ENCODE measurements at regions not wholly inside any gene's neighbourhood (a gene's known extent, or its start where the extent isn't known, plus 50 kb on each side); places are given as distances from the start of the nearest gene placed in this dataset.

DNA sequence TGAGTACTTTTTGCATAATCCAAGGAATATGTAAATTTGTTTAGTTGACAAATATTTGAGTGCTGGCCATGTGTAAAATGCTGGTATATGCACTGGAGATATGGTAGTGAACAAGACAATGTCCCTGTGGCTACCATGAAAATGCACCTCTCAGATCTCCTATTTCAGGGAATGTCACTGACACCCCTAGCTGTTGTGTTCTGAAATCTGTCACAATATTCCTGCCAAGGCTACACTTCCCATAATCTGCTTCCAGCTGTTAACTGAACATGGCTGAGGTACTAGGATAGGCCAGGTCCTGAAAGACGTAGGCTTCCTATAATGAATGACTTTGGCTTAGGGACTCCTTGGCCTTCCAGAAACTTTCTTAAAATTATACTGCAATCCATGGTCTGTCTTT is 197.8 kb downstream of the ZNF648 start:
- DNase-seq: no peak
- no peaks in the 10 kb centered on the region for H3K79me2 ChIP-seq (ENCODE audit: insufficient read depth)
- 13% methylated on average over 1 of the region's 1 CpG for WGBS (ENCODE audit: low lambda C conversion rate)
- no peak overlapping the region for H3K4me3 ChIP-seq (ENCODE audit: low read depth in 2 of 2, low read length in 1 of 2)
- H3F3A ChIP-seq (replicated peaks; ENCODE audit: insufficient read depth): no peaks in the 10 kb centered on the region
- ChIA-PET CTCF (interaction anchor here (1.1 kb wide), 1 partner anchor 16 kb away, joined by 3 read pairs; no protein-coding TSS in a partner anchor), POLR2A (no interaction called here)
- H3K27ac ChIP-seq (ENCODE audit: low read depth in 2 of 2, low read length in 1 of 2): no peak overlapping the region
- H2AFZ ChIP-seq (ENCODE audit: low read depth): no peak overlapping the region
- H3K4me1 ChIP-seq (ENCODE audit: control insufficient read depth in 1 of 2, insufficient read depth in 2 of 2, low read depth in 1 of 2, low read length in 1 of 2): no peaks in the 10 kb centered on the region
- H3K9me3 ChIP-seq: no peaks in the 10 kb centered on the region
- no peaks in the 10 kb centered on the region for H3K36me3 ChIP-seq (replicated peaks in 1 of 2; ENCODE audit: control insufficient read depth in 1 of 2, insufficient read depth in 2 of 2, low read length in 1 of 2)
- H3K4me2 ChIP-seq: no peak overlapping the region
- H4K20me1 ChIP-seq (ENCODE audit: insufficient read depth): no peaks in the 10 kb centered on the region
- H3K9me2 ChIP-seq: no peaks in the 10 kb centered on the region
- no peaks in the 10 kb centered on the region for H3K27me3 ChIP-seq (ENCODE audit: insufficient read depth)
- no peak overlapping the region for H3K9ac ChIP-seq
- no peak for TF ChIP-seq TAF1 (IDR thresholded peaks at IDR 0.05; ENCODE audit: borderline replicate concordance, low read depth, low read length)
- TF ChIP-seq GATA2 (CRISPR knock-in tag; IDR thresholded peaks at IDR 0.05): no peak
- TF ChIP-seq EP300 (IDR thresholded peaks at IDR 0.05; ENCODE audit: borderline replicate concordance in 1 of 2, low read depth in 1 of 2, low read length in 1 of 2): no peak
- TF ChIP-seq, protein P1, sequence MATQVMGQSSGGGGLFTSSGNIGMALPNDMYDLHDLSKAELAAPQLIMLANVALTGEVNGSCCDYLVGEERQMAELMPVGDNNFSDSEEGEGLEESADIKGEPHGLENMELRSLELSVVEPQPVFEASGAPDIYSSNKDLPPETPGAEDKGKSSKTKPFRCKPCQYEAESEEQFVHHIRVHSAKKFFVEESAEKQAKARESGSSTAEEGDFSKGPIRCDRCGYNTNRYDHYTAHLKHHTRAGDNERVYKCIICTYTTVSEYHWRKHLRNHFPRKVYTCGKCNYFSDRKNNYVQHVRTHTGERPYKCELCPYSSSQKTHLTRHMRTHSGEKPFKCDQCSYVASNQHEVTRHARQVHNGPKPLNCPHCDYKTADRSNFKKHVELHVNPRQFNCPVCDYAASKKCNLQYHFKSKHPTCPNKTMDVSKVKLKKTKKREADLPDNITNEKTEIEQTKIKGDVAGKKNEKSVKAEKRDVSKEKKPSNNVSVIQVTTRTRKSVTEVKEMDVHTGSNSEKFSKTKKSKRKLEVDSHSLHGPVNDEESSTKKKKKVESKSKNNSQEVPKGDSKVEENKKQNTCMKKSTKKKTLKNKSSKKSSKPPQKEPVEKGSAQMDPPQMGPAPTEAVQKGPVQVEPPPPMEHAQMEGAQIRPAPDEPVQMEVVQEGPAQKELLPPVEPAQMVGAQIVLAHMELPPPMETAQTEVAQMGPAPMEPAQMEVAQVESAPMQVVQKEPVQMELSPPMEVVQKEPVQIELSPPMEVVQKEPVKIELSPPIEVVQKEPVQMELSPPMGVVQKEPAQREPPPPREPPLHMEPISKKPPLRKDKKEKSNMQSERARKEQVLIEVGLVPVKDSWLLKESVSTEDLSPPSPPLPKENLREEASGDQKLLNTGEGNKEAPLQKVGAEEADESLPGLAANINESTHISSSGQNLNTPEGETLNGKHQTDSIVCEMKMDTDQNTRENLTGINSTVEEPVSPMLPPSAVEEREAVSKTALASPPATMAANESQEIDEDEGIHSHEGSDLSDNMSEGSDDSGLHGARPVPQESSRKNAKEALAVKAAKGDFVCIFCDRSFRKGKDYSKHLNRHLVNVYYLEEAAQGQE (IDR thresholded peaks at IDR 0.05; ENCODE audit: low read depth, low read length): no peak
- no peak for TF ChIP-seq SMC3 (IDR thresholded peaks at IDR 0.05; ENCODE audit: low read depth, low read length)
- TF ChIP-seq MXI1 (IDR thresholded peaks at IDR 0.05; ENCODE audit: low read depth, low read length): no peak
- TF ChIP-seq RCOR1 (IDR thresholded peaks at IDR 0.05; ENCODE audit: low read length): no peak
- no peak for TF ChIP-seq SIN3A (IDR thresholded peaks at IDR 0.05; ENCODE audit: borderline replicate concordance, low read depth, low read length)

DNA sequence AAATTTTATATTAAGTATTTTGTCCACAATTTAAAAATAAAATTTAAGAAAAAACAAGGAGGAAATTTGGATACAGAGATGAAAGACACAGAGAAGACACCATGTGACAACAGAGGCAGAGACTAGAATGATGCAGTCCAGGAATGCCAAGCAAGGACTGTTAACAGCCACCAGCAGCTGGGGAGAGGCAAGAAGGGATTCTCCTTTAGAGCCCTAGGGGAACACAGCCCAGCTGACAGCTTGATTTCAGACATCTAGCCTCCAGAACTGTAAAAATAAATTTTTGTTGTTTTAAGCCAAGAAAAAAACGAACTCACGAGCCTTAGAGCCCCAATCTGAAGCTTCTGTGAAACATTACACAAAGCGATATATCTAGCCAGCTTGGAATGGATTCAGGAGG is 198.5 kb downstream of the ZNF648 start:
- no peaks in the 10 kb centered on the region for H3K4me1 ChIP-seq (ENCODE audit: control insufficient read depth in 1 of 2, insufficient read depth in 2 of 2, low read depth in 1 of 2, low read length in 1 of 2)
- no peaks in the 10 kb centered on the region for H3K27me3 ChIP-seq (ENCODE audit: insufficient read depth)
- TF ChIP-seq GATA2 (CRISPR knock-in tag; IDR thresholded peaks at IDR 0.05): no peak
- TF ChIP-seq, protein P2, sequence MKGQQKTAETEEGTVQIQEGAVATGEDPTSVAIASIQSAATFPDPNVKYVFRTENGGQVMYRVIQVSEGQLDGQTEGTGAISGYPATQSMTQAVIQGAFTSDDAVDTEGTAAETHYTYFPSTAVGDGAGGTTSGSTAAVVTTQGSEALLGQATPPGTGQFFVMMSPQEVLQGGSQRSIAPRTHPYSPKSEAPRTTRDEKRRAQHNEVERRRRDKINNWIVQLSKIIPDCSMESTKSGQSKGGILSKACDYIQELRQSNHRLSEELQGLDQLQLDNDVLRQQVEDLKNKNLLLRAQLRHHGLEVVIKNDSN (IDR thresholded peaks at IDR 0.05; ENCODE audit: borderline replicate concordance, low read depth): no peak
- TF ChIP-seq TCF12 (IDR thresholded peaks at IDR 0.05): no peak
- TF ChIP-seq POLR2AphosphoS5 (IDR thresholded peaks at IDR 0.05; ENCODE audit: low read depth, low read length): no peak
- no peak for TF ChIP-seq RXRA (IDR thresholded peaks at IDR 0.05; ENCODE audit: borderline replicate concordance, low read depth)
- TF ChIP-seq, protein P3, sequence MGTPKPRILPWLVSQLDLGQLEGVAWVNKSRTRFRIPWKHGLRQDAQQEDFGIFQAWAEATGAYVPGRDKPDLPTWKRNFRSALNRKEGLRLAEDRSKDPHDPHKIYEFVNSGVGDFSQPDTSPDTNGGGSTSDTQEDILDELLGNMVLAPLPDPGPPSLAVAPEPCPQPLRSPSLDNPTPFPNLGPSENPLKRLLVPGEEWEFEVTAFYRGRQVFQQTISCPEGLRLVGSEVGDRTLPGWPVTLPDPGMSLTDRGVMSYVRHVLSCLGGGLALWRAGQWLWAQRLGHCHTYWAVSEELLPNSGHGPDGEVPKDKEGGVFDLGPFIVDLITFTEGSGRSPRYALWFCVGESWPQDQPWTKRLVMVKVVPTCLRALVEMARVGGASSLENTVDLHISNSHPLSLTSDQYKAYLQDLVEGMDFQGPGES (IDR thresholded peaks at IDR 0.05; ENCODE audit: low read depth, low read length): no peak
- no peak for TF ChIP-seq TEAD4 (IDR thresholded peaks at IDR 0.05; ENCODE audit: borderline replicate concordance, insufficient read depth)
- TF ChIP-seq NRF1 (IDR thresholded peaks at IDR 0.05; ENCODE audit: low read depth, low read length): no peak
- no peak for TF ChIP-seq SMC3 (IDR thresholded peaks at IDR 0.05; ENCODE audit: low read depth, low read length)
- TF ChIP-seq JUND (IDR thresholded peaks at IDR 0.05): no peak
- no peak for TF ChIP-seq YY1 (IDR thresholded peaks at IDR 0.05; ENCODE audit: low read depth)
- no peak for TF ChIP-seq GABPA (IDR thresholded peaks at IDR 0.05; ENCODE audit: low read depth)
- ChIA-PET CTCF (interaction anchor here (1.1 kb wide), 1 partner anchor 15 kb away, joined by 3 read pairs; no protein-coding TSS in a partner anchor), POLR2A (no interaction called here)
- no peaks in the 10 kb centered on the region for H3K79me2 ChIP-seq (ENCODE audit: insufficient read depth)
- H3K9me3 ChIP-seq: no peaks in the 10 kb centered on the region
- no peak overlapping the region for H2AFZ ChIP-seq (ENCODE audit: low read depth)
- no peak overlapping the region for H3K4me3 ChIP-seq (ENCODE audit: low read depth in 2 of 2, low read length in 1 of 2)
- no peak overlapping the region for H3K4me2 ChIP-seq
- WGBS (ENCODE audit: low lambda C conversion rate): 2% methylated on average over 3 of the region's 3 CpGs
- no peaks in the 10 kb centered on the region for H3K9me2 ChIP-seq
- DNase-seq: no peak
- H3K9ac ChIP-seq: no peak overlapping the region
- H4K20me1 ChIP-seq (ENCODE audit: insufficient read depth): no peaks in the 10 kb centered on the region
- no peaks in the 10 kb centered on the region for H3K36me3 ChIP-seq (replicated peaks in 1 of 2; ENCODE audit: control insufficient read depth in 1 of 2, insufficient read depth in 2 of 2, low read length in 1 of 2)
- H3F3A ChIP-seq (replicated peaks; ENCODE audit: insufficient read depth): no peaks in the 10 kb centered on the region
- no peak overlapping the region for H3K27ac ChIP-seq (ENCODE audit: low read depth in 2 of 2, low read length in 1 of 2)

All from SK-N-SH (cell line).